GM18505 (cell line): ENCODE measurements at regions not wholly inside any gene's neighbourhood (a gene's known extent, or its start where the extent isn't known, plus 50 kb on each side); places are given as distances from the start of the nearest gene placed in this dataset.
A peak's percentile ranks its signal among the peaks of the same experiment; 100 is the strongest.

Experiments used
- ATAC-seq: cut with Tn5 transposase; IDR thresholded peaks from one replicate; pipeline ENCODE4 v1.9.1; 2021; ENCODE audit not compliant: unreplicated experiment
- POLR2A ChIP-seq: IDR thresholded peaks from 4 replicates; pipeline ENCODE4 v1.6.1; 2011; ENCODE audit warnings: borderline replicate concordance; ENCODE audit not compliant: insufficient read depth, insufficient read length; ENCODE audit errors: extremely low read depth

- no peak for TF ChIP-seq POLR2A
- ATAC-seq, result no peak
Measured at GRCh38 chr3:159127021-159127392, 325.2 kb downstream of the MFSD1 start.

GRCh38 chr3:159128628-159129027 is 326.8 kb downstream of the MFSD1 start:
- no peak for TF ChIP-seq POLR2A

GRCh38 chr3:159130108-159130507 is 328.3 kb downstream of the MFSD1 start:
- no peak for TF ChIP-seq POLR2A

More at GRCh38 chr3:159128628-159129027, 326.8 kb downstream of the MFSD1 start:
- no peak for ATAC-seq

GRCh38 chr3:159131376-159131775 is 329.5 kb downstream of the MFSD1 start:
- ATAC-seq, result no peak
- no peak for TF ChIP-seq POLR2A

More at GRCh38 chr3:159130108-159130507, 328.3 kb downstream of the MFSD1 start:
- ATAC-seq, result peak; percentile 57

GRCh38 chr3:159137949-159138348 is 336.1 kb downstream of the MFSD1 start:
- no peak for TF ChIP-seq POLR2A
- no peak for ATAC-seq

- TF ChIP-seq POLR2A, result no peak
- ATAC-seq, result no peak
Measured at GRCh38 chr3:159139326-159139725, 337.5 kb downstream of the MFSD1 start.

GRCh38 chr3:159144472-159144871 is 342.6 kb downstream of the MFSD1 start:
- TF ChIP-seq POLR2A, result no peak
- ATAC-seq, result no peak

GRCh38 chr3:159144891-159145290 is 343.0 kb downstream of the MFSD1 start:
- TF ChIP-seq POLR2A, result no peak
- ATAC-seq, result no peak

- no peak for ATAC-seq
- no peak for TF ChIP-seq POLR2A
Measured at GRCh38 chr3:159146392-159146791, 344.5 kb downstream of the MFSD1 start.

GRCh38 chr3:159146856-159147435 is 345.1 kb downstream of the MFSD1 start:
- no peak for ATAC-seq
- TF ChIP-seq POLR2A, result no peak

GRCh38 chr3:159147813-159148212 is 346.0 kb downstream of the MFSD1 start:
- no peak for ATAC-seq
- no peak for TF ChIP-seq POLR2A

- no peak for TF ChIP-seq POLR2A
- ATAC-seq, result no peak
Measured at GRCh38 chr3:159148466-159148865, 346.6 kb downstream of the MFSD1 start.

- ATAC-seq, result no peak
Measured at GRCh38 chr3:159149131-159149530, 347.3 kb downstream of the MFSD1 start.

GRCh38 chr3:159149633-159150032 is 347.8 kb downstream of the MFSD1 start:
- TF ChIP-seq POLR2A, result no peak
- ATAC-seq, result no peak

More at GRCh38 chr3:159149131-159149530, 347.3 kb downstream of the MFSD1 start:
- TF ChIP-seq POLR2A, result no peak

- no peak for ATAC-seq
- TF ChIP-seq POLR2A, result no peak
Measured at GRCh38 chr3:159150180-159150579, 348.3 kb downstream of the MFSD1 start.

GRCh38 chr3:159151130-159151529 is 349.3 kb downstream of the MFSD1 start:
- TF ChIP-seq POLR2A, result no peak
- ATAC-seq, result no peak

GRCh38 chr3:159157275-159157674 is 355.4 kb downstream of the MFSD1 start:
- TF ChIP-seq POLR2A, result no peak
- ATAC-seq, result no peak
